Mesendoderm (in vitro differentiated cells): ENCODE measurements at regions not wholly inside any gene's neighbourhood (a gene's known extent, or its start where the extent isn't known, plus 50 kb on each side); places are given as distances from the start of the nearest gene placed in this dataset.

Source experiments
- DNase-seq: peaks from one replicate; pipeline ENCODE4 v3.0.0; 2013
- H2AK5ac ChIP-seq: 2 replicates; pipeline ENCODE4 v1.6.1; 2013; ENCODE audit warnings: low read length, inconsistent platforms
- H2BK120ac ChIP-seq: 2 replicates; pipeline ENCODE4 v1.6.1; 2013; ENCODE audit warnings: low read depth, mild to moderate bottlenecking, low read length, moderate library complexity, mixed read lengths
- H2BK15ac ChIP-seq: replicated peaks from 2 replicates; pipeline ENCODE4 v1.6.1; 2013; ENCODE audit warnings: low read depth, mild to moderate bottlenecking, moderate library complexity
- H2BK5ac ChIP-seq: 2 replicates; pipeline ENCODE4 v1.6.1; 2013; ENCODE audit warnings: low read length, inconsistent platforms
- H3K18ac ChIP-seq: 2 replicates; pipeline ENCODE4 v1.6.1; 2013; ENCODE audit warnings: mild to moderate bottlenecking, low read length, mixed read lengths
- H3K23ac ChIP-seq: one replicate; pipeline ENCODE4 v1.6.1; 2013; ENCODE audit warnings: low read length
- H3K27ac ChIP-seq: 2 replicates; pipeline ENCODE4 v1.5.1; 2013; ENCODE audit warnings: low read depth, mild to moderate bottlenecking, inconsistent platforms, low read length, moderate library complexity
- H3K27me3 ChIP-seq: 2 replicates; pipeline ENCODE4 v1.6.1; 2013; ENCODE audit warnings: low read length, control low read depth, mild to moderate bottlenecking, inconsistent platforms; ENCODE audit not compliant: insufficient read depth, poor library complexity
- H3K36me3 ChIP-seq: 2 replicates; pipeline ENCODE4 v1.6.1; 2013; ENCODE audit warnings: low read length, inconsistent platforms; ENCODE audit not compliant: control insufficient read depth, insufficient read depth
- H3K4ac ChIP-seq: one replicate; pipeline ENCODE4 v1.6.1; 2013; ENCODE audit warnings: low read depth, mild to moderate bottlenecking, low read length, moderate library complexity
- H3K4me1 ChIP-seq: 2 replicates; pipeline ENCODE4 v1.6.1; 2013; ENCODE audit warnings: low read depth, low read length, inconsistent platforms; ENCODE audit not compliant: control insufficient read depth
- H3K4me2 ChIP-seq: 2 replicates; pipeline ENCODE4 v1.6.1; 2013; ENCODE audit warnings: low read length
- H3K4me3 ChIP-seq: 2 replicates; pipeline ENCODE4 v1.5.1; 2013; ENCODE audit warnings: mild to moderate bottlenecking, low read length
- H3K56ac ChIP-seq: one replicate; pipeline ENCODE4 v1.6.1; 2013; ENCODE audit warnings: low read length
- H3K79me1 ChIP-seq: 2 replicates; pipeline ENCODE4 v1.6.1; 2013; ENCODE audit warnings: low read length, inconsistent platforms
- H3K79me2 ChIP-seq: 2 replicates; pipeline ENCODE4 v1.6.1; 2013; ENCODE audit warnings: mild to moderate bottlenecking, low read length; ENCODE audit not compliant: control insufficient read depth, insufficient read depth
- H3K9ac ChIP-seq: 2 replicates; pipeline ENCODE4 v1.6.1; 2013; ENCODE audit warnings: low read length, inconsistent platforms
- H4K5ac ChIP-seq: one replicate; pipeline ENCODE4 v1.6.1; 2013; ENCODE audit warnings: low read length
- H4K8ac ChIP-seq: one replicate; pipeline ENCODE4 v1.6.1; 2013; ENCODE audit warnings: low read depth, mild to moderate bottlenecking, control low read depth, low read length, moderate library complexity
- WGBS: extraction: QIAGEN DNeasy Blood & Tissue Kit; methylation state at CpG from one replicate; pipeline ENCODE4 v1.1.7; 2013; ENCODE audit warnings: low lambda C conversion rate, missing lambda C conversion rate; ENCODE audit not compliant: insufficient coverage; ENCODE audit errors: extremely low coverage; 5-methylcytosine and 5-hydroxymethylcytosine counted together

GRCh38 chr3:74375653-74376052 lies 238.8 kb downstream of the CNTN3 start:
- Histone ChIP-seq H2BK5ac (no peak overlapping the region), H3K23ac (no peak overlapping the region), H3K79me2 (no peaks in the 10 kb centered on the region), H3K36me3 (no peaks in the 10 kb centered on the region), H3K79me1 (no peaks in the 10 kb centered on the region), H2BK15ac (no peak overlapping the region), H4K8ac (no peak overlapping the region), H2AK5ac (no peak overlapping the region), H3K18ac (no peak overlapping the region), H3K4me1 (no peaks in the 10 kb centered on the region), H3K27ac (no peak overlapping the region), H3K4ac (no peak overlapping the region), H3K4me2 (no peak overlapping the region), H4K5ac (no peak overlapping the region), H3K56ac (no peak overlapping the region), H2BK120ac (no peak overlapping the region), H3K27me3 (no peaks in the 10 kb centered on the region), H3K9ac (no peak overlapping the region), H3K4me3 (no peak overlapping the region)
- DNase-seq, result no peak
- no CpG with 5 or more reads among the region's 1 CpG for WGBS

DNA sequence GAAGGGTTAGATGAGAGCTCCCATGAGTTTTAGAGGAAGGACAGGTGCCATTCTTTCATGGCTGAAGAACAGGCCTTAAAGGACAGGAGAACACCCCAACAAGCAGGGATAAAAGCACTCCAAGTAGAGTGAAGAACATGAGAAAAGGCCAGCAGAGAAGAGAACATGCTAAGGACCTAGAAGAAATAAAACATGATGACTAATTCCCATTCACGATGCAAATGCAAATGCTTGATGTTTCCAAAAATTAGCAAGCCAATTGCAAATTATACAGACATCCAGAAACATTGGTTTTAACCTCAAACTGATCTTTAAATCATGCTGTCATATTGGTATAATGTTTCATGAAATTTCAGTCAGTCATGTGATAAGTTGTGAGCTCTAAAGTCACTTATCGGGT lies 241.7 kb downstream of the CNTN3 start:
- Histone ChIP-seq H3K27ac (no peak overlapping the region), H2AK5ac (no peak overlapping the region), H2BK15ac (no peak overlapping the region), H3K56ac (no peak overlapping the region), H3K9ac (no peak overlapping the region), H3K23ac (no peak overlapping the region), H3K4me2 (no peak overlapping the region), H3K79me2 (no peaks in the 10 kb centered on the region), H3K4ac (no peak overlapping the region), H3K4me3 (no peak overlapping the region), H3K36me3 (no peaks in the 10 kb centered on the region), H4K5ac (no peak overlapping the region), H2BK5ac (no peak overlapping the region), H4K8ac (no peak overlapping the region), H3K27me3 (no peaks in the 10 kb centered on the region), H3K18ac (no peak overlapping the region), H2BK120ac (no peak overlapping the region), H3K79me1 (no peaks in the 10 kb centered on the region), H3K4me1 (no peaks in the 10 kb centered on the region)
- whole genome bisulfite sequencing, result no CpG with 5 or more reads among the region's 2 CpGs
- no peak for DNase-seq

GRCh38 chr3:74370342-74370741 lies 244.1 kb downstream of the CNTN3 start:
- Histone ChIP-seq H3K79me2 (no peaks in the 10 kb centered on the region), H3K79me1 (no peaks in the 10 kb centered on the region), H4K8ac (no peak overlapping the region), H3K9ac (no peak overlapping the region), H3K27me3 (no peaks in the 10 kb centered on the region), H4K5ac (no peak overlapping the region), H2BK15ac (no peak overlapping the region), H2BK120ac (no peak overlapping the region), H3K56ac (no peak overlapping the region), H3K4me3 (no peak overlapping the region), H3K18ac (no peak overlapping the region), H3K36me3 (no peaks in the 10 kb centered on the region), H3K4me2 (no peak overlapping the region), H3K27ac (no peak overlapping the region), H3K4ac (no peak overlapping the region), H3K23ac (no peak overlapping the region), H2AK5ac (no peak overlapping the region), H2BK5ac (no peak overlapping the region), H3K4me1 (no peaks in the 10 kb centered on the region)
- no peak for DNase-seq
- no CpG with 5 or more reads among the region's 2 CpGs for WGBS

GRCh38 chr3:74366331-74366730 lies 248.1 kb downstream of the CNTN3 start:
- H2AK5ac ChIP-seq, result no peak overlapping the region
- H3K27me3 ChIP-seq, result no peaks in the 10 kb centered on the region
- no peak overlapping the region for H3K18ac ChIP-seq
- H2BK15ac ChIP-seq, result no peak overlapping the region
- no peaks in the 10 kb centered on the region for H3K79me2 ChIP-seq
- H3K9ac ChIP-seq, result no peak overlapping the region
- H2BK120ac ChIP-seq, result no peak overlapping the region
- H3K4me3 ChIP-seq, result no peak overlapping the region
- DNase-seq, result no peak
- H3K79me1 ChIP-seq, result no peaks in the 10 kb centered on the region
- no peak overlapping the region for H2BK5ac ChIP-seq
- no peak overlapping the region for H3K27ac ChIP-seq
- WGBS, result no CpG with 5 or more reads among the region's 1 CpG
- H3K4ac ChIP-seq, result no peak overlapping the region
- no peaks in the 10 kb centered on the region for H3K36me3 ChIP-seq
- no peak overlapping the region for H3K56ac ChIP-seq
- H3K23ac ChIP-seq, result no peak overlapping the region
- no peak overlapping the region for H3K4me2 ChIP-seq
- no peak overlapping the region for H4K8ac ChIP-seq
- no peaks in the 10 kb centered on the region for H3K4me1 ChIP-seq
- no peak overlapping the region for H4K5ac ChIP-seq

DNA sequence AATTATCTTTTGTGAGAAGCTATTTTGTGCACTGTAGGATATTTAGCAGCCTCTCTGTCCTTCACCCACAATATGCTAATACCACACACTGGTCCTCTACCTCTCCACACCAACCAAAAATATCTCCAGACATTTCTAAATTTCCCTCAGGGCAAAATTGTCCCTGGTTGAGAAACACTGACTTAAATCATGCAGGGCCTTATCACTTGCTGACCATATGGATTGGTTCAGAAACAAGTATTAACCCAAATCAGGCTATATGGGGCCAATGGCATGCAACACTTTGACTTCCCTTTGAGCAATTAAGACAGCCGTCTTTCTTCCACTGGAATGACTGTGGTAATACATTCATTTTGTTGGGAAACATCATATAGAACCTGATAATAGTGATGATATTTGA lies 251.1 kb downstream of the CNTN3 start:
- Histone ChIP-seq H3K23ac (no peak overlapping the region), H3K36me3 (no peaks in the 10 kb centered on the region), H2BK15ac (no peak overlapping the region), H3K18ac (no peak overlapping the region), H4K8ac (no peak overlapping the region), H3K27ac (no peak overlapping the region), H3K4ac (no peak overlapping the region), H2BK5ac (no peak overlapping the region), H3K56ac (no peak overlapping the region), H2BK120ac (no peak overlapping the region), H3K9ac (no peak overlapping the region), H3K4me3 (no peak overlapping the region), H3K4me1 (no peaks in the 10 kb centered on the region), H4K5ac (no peak overlapping the region), H3K79me2 (no peaks in the 10 kb centered on the region), H3K79me1 (no peaks in the 10 kb centered on the region), H3K4me2 (no peak overlapping the region), H2AK5ac (no peak overlapping the region), H3K27me3 (no peaks in the 10 kb centered on the region)
- no peak for DNase-seq
- WGBS, result no CpG with 5 or more reads among the region's 1 CpG

GRCh38 chr3:74360406-74360805 lies 254.1 kb downstream of the CNTN3 start:
- Histone ChIP-seq H3K4me1 (no peaks in the 10 kb centered on the region), H2BK15ac (no peak overlapping the region)

More at GRCh38 chr3:74360406-74360805, 254.1 kb downstream of the CNTN3 start:
- Histone ChIP-seq H3K4me2 (no peak overlapping the region), H3K27me3 (no peaks in the 10 kb centered on the region), H4K5ac (no peak overlapping the region), H3K79me2 (no peaks in the 10 kb centered on the region), H2BK120ac (no peak overlapping the region), H3K27ac (no peak overlapping the region), H2BK5ac (no peak overlapping the region), H3K56ac (no peak overlapping the region), H3K4ac (no peak overlapping the region), H3K79me1 (no peaks in the 10 kb centered on the region), H2AK5ac (no peak overlapping the region), H3K9ac (no peak overlapping the region), H4K8ac (no peak overlapping the region), H3K18ac (no peak overlapping the region), H3K23ac (no peak overlapping the region), H3K36me3 (no peaks in the 10 kb centered on the region), H3K4me3 (no peak overlapping the region)
- DNase-seq, result no peak
